ENCODE measurements at regions not wholly inside any gene's neighbourhood (a gene's known extent, or its start where the extent isn't known, plus 50 kb on each side); places are given as distances from the start of the nearest gene placed in this dataset.

DNA sequence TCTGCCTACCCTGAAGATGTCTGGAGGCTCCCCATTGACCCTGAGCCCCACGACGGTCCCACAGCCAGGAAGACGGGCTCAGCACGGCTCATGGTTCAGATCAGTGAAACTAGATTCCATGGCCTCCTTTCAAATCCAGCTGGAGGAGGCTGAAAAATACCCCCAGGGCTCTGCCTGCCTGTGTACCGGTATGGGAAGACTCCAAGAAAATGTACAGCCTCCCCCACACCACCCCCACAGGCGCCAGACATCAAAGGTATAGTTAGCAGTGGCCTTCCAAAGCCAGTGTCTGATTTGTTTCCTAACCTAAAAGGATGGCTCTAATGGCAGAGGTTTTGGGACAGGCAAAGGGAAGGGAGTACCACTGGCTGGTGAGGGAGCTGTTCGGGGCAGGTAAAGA is 86.2 kb upstream of the SNAP25 start:
- no peak overlapping the region for H3K4me3 ChIP-seq (ENCODE audit: low read depth, low read length)
- TF ChIP-seq, protein P1, sequence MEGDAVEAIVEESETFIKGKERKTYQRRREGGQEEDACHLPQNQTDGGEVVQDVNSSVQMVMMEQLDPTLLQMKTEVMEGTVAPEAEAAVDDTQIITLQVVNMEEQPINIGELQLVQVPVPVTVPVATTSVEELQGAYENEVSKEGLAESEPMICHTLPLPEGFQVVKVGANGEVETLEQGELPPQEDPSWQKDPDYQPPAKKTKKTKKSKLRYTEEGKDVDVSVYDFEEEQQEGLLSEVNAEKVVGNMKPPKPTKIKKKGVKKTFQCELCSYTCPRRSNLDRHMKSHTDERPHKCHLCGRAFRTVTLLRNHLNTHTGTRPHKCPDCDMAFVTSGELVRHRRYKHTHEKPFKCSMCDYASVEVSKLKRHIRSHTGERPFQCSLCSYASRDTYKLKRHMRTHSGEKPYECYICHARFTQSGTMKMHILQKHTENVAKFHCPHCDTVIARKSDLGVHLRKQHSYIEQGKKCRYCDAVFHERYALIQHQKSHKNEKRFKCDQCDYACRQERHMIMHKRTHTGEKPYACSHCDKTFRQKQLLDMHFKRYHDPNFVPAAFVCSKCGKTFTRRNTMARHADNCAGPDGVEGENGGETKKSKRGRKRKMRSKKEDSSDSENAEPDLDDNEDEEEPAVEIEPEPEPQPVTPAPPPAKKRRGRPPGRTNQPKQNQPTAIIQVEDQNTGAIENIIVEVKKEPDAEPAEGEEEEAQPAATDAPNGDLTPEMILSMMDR (IDR thresholded peaks at IDR 0.05; ENCODE audit: insufficient read depth, low read length, poor library complexity, severe bottlenecking), result no peak
- H3K27me3 ChIP-seq (ENCODE audit: control insufficient read depth, insufficient read depth, low read length), result peaks cover 4% of the 10 kb centered on the region
- DNase-seq (ENCODE audit: low read depth), result no peak
- no peaks in the 10 kb centered on the region for H3K36me3 ChIP-seq (ENCODE audit: control insufficient read depth, insufficient read depth, low read length)

DNA sequence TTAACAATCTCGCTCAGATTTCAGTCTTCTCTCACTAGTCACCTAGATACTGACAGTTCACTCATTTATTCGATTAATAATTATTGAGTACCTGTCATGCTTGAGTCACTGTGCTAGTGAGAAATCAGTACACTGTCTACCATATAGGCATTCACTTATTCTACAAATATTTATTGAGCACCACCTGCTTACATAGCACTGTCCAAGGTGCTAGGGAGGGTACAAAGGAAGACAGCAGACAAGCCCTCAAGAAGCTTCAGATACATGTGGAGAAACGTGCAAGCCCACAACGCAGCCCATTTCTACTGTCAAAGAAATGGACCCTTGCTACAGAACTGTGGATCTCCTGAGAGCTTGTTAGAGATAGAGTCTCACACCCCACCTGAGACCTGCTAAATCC is 85.1 kb upstream of the SNAP25 start:
- no peak overlapping the region for H3K4me3 ChIP-seq (ENCODE audit: low read depth, low read length)
- TF ChIP-seq, protein P1 (IDR thresholded peaks at IDR 0.05; ENCODE audit: insufficient read depth, low read length, poor library complexity, severe bottlenecking), result no peak
- DNase-seq (ENCODE audit: low read depth), result no peak
- no peaks in the 10 kb centered on the region for H3K36me3 ChIP-seq (ENCODE audit: control insufficient read depth, insufficient read depth, low read length)
- H3K27me3 ChIP-seq (ENCODE audit: control insufficient read depth, insufficient read depth, low read length), result peaks cover 4% of the 10 kb centered on the region

DNA sequence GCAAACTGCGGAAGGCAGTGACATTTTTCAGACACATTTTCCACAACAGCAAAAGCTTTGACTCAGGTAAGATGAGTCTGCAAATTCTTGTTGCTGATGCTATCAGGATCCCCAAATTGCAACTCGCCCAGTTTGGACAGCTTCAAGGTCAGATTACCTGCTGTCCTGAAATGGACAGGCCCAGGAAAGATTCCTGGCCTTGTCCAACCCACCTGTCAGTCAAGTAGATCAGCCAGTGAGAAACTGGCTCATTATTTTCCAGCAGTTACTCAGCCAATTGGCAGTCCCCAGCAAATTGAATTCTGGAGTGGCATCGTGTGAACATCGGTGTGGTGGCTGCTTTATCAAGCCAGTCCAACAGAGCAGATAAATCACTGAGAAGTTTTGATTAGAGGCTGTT is 84.5 kb upstream of the SNAP25 start:
- TF ChIP-seq, protein P1 (IDR thresholded peaks at IDR 0.05; ENCODE audit: insufficient read depth, low read length, poor library complexity, severe bottlenecking), result no peak
- peaks cover 4% of the 10 kb centered on the region for H3K27me3 ChIP-seq (ENCODE audit: control insufficient read depth, insufficient read depth, low read length)
- no peaks in the 10 kb centered on the region for H3K36me3 ChIP-seq (ENCODE audit: control insufficient read depth, insufficient read depth, low read length)
- DNase-seq (ENCODE audit: low read depth), result no peak
- H3K4me3 ChIP-seq (ENCODE audit: low read depth, low read length), result no peak overlapping the region

DNA sequence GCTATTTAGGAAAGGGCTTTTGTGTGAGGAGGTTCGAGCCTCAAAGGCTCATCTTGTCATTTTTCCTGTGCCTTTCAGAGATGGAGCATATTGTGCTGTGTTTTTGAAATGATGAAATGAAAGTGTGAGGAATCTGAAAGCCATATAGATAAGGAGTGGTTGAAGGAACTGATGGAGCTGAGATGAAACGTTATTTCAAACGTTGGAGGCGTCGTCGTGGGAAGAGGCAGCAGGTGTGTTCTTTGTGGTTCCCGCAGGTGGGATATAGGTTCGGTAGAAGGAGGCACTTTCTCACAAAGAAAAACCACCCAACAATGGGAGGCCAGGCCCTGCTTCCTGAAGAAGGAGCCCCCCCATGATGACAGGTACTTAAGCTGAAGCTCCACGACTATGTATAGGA is 83.2 kb upstream of the SNAP25 start:
- TF ChIP-seq, protein P1 (IDR thresholded peaks at IDR 0.05; ENCODE audit: insufficient read depth, low read length, poor library complexity, severe bottlenecking), result no peak
- H3K36me3 ChIP-seq (ENCODE audit: control insufficient read depth, insufficient read depth, low read length), result no peaks in the 10 kb centered on the region
- peaks cover 4% of the 10 kb centered on the region for H3K27me3 ChIP-seq (ENCODE audit: control insufficient read depth, insufficient read depth, low read length)
- no peak overlapping the region for H3K4me3 ChIP-seq (ENCODE audit: low read depth, low read length)
- no peak for DNase-seq (ENCODE audit: low read depth)

DNA sequence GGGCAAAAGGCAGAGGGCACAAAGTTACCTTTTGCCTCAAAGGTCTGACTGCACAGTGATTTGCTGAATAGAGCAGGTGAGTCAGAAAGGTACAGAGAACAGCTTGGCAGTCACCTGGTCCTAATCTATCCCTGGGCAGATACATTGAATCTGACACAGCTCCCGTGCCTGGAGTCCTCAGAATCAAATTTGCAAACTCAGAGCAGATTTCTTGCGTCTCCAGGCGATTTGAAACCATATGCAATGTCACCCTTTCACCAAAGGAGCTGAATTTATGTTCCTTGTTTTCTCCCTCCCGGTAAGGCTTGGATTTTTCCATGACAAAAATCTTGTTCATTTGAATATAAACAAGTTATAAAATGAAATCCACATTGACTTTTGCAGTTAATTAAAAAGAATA is 81.6 kb upstream of the SNAP25 start:
- Histone ChIP-seq H3K27me3 (ENCODE audit: control insufficient read depth, insufficient read depth, low read length) (peaks cover 2% of the 10 kb centered on the region), H3K36me3 (ENCODE audit: control insufficient read depth, insufficient read depth, low read length) (no peaks in the 10 kb centered on the region), H3K4me3 (ENCODE audit: low read depth, low read length) (no peak overlapping the region)
- no peak for DNase-seq (ENCODE audit: low read depth)
- TF ChIP-seq, protein P1 (IDR thresholded peaks at IDR 0.05; ENCODE audit: insufficient read depth, low read length, poor library complexity, severe bottlenecking), result no peak

DNA sequence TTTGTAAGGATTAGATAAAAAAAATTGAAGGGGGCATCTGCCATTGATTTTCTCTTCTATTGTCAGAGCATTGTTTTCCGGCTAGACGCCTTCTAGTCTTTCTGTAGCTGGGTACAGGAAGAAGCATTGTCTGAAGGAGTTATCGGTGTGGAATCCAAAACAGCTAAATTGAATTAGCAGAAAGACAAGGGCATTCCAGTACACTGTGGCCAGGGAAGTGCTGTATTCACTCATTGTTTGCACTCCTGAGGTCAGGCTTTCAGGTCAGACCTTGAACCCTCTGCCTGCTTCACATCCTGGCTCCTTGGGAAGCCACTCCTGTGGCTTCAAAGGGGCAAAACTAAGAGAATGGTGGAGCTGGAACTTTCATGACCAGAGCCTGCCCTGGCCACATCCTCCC is 81.1 kb upstream of the SNAP25 start:
- H3K36me3 ChIP-seq (ENCODE audit: control insufficient read depth, insufficient read depth, low read length), result no peaks in the 10 kb centered on the region
- TF ChIP-seq, protein P1 (IDR thresholded peaks at IDR 0.05; ENCODE audit: insufficient read depth, low read length, poor library complexity, severe bottlenecking), result no peak
- H3K27me3 ChIP-seq (ENCODE audit: control insufficient read depth, insufficient read depth, low read length), result no peaks in the 10 kb centered on the region
- H3K4me3 ChIP-seq (ENCODE audit: low read depth, low read length), result no peak overlapping the region
- DNase-seq (ENCODE audit: low read depth), result no peak

Data from kidney epithelial cell (primary cell).